DMS 273 (cell line): ENCODE measurements at regions not wholly inside any gene's neighbourhood (a gene's known extent, or its start where the extent isn't known, plus 50 kb on each side); places are given as distances from the start of the nearest gene placed in this dataset.

Experiments
- DNase-seq: peaks from one replicate; lab custom pipeline; 2025; ENCODE audit not compliant: unreplicated experiment; lab: John Stamatoyannopoulos, UW

GRCh38 chr12:77433799-77434198 lies 368.4 kb upstream of the E2F7 start:
- no peak for DNase-seq

- DNase-seq = no peak
Observed at GRCh38 chr12:77429426-77429825, 364.1 kb upstream of the E2F7 start.

GRCh38 chr12:77421152-77421551 lies 355.8 kb upstream of the E2F7 start:
- no peak for DNase-seq

DNA sequence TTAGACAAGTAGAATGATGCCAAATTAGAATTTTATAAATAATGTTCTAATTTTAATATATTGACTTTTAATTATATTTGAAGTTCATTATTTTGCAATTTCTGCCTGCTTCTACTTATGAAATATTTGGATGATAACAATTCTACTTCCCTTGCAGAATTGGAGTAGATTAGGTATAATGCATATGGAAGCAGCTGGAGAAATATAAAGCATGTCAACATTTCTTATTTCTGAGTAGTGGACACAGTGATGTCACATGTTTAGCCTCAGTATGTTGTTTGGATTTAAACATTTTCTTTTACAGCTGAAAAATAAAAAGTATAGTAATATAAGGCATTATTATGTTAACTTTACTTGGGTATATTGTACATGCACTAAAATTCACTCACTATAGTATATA lies 344.2 kb upstream of the E2F7 start:
- no peak for DNase-seq

DNA sequence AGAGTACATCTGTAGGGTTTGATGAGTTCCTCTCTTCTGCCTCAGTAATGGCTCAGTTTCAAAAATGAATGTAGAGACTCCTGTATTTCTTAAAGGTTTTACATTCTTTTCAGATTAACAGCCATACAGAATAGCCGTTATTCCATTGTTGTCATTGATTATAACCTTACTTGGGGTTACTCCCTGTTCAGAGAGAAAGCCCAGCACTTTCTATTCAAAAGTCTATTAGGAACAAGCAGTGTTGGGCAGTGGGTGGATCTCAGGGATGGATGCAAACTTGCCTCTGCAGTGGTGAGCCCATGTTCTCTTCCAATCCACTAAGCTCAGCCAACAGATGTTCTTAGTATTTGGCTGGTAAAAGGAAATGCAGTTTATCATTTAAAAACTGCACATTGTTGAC lies 342.6 kb upstream of the E2F7 start:
- no peak for DNase-seq

DNA sequence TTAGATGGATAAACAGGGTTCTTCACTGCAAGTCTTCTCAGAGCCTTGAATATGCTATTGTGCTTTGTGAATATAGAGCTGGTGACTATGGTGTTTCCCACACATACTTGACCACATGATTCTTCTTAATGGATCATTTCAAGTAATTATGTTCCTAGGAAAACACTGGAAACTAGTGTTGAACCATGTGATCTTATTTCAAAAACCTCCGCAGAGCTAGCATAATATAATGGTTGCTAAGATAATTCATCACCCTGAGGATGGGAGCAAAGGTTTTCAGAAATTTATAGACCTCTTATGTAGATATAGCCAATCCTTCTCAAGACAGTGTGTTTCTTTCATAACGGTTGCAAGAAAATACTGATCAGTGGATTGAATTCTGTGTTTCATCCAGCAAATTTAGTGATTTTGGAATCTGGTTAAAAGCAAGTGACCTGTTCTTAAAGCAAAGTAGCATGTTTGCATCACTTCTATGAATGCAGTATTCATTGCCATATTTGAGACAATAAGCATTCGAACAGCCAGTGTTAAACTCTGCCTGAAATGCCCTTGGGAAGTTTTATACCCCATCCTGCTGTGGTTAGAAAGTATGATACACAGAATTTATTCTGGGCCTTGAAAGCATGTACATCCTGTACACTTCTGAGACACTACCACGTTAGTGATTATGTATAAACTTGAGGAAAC lies 341.0 kb upstream of the E2F7 start:
- no peak for DNase-seq

DNA sequence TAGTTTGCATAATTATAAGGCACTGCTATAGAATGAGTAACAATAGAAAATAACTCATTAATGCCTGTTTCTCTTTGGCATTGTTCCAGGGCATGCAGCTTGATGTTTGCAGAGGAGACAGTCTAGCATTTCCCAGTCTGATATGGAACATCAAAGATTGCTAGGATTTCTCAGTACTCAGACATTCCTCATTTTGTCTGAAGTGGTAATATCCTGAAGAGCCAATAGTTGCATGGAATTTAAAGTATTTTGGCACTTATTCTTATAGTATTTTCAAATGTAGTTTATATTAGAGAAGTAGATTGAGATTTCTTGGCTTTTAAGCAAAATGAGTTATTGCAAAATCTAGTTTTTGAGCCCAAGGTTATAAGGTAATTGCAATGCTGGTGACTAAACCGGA lies 337.3 kb upstream of the E2F7 start:
- peak; percentile 8 for DNase-seq

DNA sequence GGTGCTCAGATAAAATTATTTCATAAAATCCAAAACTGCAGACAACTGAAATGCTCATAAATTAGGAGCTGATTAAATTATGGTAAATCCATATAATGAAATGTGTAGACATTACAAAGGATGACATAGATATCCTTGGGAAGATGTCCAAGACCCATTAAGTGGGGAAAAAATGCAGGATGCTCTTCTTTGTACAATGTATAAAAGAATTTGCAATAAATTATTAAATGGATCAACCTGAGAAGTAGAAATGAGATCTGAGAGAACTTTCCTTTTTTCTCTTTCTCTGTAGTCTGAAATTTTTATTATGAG lies 336.4 kb upstream of the E2F7 start:
- no peak for DNase-seq

GRCh38 chr12:77401064-77401769 lies 335.8 kb upstream of the E2F7 start:
- DNase-seq = no peak

DNA sequence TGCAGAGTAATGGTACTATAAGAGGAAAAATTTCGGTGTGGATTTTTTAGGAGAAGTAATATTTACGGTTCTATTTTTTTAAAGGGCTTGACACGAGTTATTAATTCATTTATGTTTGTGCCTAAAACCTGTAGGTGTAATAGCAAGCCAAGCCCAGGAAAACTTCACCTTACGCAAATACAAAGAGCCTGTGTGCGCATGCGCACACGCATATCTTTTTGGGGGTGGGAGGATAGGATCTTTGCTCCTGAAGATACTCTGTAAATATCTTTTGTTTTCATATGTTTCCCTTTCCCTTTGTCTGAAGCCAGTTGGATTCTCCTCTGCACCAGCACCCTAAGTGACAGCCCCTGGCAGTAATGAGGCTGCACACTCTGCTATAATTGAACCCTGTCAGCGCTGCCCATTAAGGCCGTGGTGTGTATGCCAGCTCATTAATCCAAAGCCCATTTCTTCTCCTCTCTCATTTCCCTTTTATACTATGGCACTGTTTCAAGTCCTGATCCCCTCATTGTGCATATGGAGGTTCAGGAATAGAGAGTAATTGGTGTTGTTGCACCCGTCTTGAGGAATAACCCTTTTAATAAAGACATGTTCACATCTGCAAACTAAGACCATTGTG lies 327.2 kb upstream of the E2F7 start:
- DNase-seq = no peak

- no peak for DNase-seq
Observed at GRCh38 chr12:77388445-77389265, 323.3 kb upstream of the E2F7 start.

- DNase-seq = no peak
Observed at GRCh38 chr12:77387671-77388070, 322.3 kb upstream of the E2F7 start.

- DNase-seq = no peak
Observed at GRCh38 chr12:77387214-77387613, 321.8 kb upstream of the E2F7 start.

DNA sequence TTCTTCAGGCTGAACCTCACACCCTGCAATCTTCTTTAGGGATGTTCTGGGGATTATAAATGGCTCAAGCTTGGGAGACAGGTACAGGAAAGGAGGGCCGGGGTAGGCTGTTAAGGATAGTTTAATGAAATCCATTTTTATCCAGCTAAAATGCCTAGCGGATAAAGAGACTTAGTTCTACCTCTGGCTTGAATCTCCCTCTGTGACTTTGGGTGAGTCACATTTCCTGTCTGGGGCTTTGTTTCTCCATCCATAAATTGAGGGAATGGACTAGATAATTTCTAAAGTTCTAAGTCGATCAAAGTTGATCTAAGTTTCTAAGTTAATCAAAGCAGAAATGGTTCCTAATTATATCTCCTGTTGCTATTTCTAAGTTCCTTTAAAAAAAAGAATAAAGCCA lies 319.6 kb upstream of the E2F7 start:
- DNase-seq = no peak

DNA sequence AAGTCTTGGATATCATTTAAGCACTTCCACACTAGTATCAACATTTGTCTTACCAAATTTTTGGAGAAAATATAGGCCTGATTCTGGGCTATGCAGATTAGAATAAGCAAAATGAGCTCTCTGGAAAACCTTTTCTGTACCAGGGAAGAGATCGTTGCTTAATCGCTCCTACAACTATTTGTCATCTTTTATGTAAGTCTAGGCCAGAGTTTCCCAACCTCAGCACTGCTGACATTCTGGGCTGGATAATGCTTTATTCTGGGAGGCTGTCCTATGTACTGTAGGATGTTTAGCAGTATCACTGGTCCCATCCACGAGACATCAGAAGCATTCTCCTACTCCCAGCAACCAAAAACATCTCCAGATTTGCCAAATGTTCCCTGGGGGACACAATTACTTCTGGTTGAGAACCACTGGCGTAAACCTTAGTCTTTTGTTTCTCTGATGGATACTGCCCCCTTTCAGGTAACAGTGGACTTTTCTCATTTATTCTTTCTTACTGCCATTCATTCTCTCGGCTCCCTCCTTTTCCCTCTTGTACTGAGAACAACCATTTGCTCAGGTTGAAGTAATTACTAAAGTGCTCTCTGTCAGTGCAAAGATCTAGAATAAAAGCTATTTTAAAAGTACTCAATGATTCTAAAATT lies 316.9 kb upstream of the E2F7 start:
- no peak for DNase-seq

DNA sequence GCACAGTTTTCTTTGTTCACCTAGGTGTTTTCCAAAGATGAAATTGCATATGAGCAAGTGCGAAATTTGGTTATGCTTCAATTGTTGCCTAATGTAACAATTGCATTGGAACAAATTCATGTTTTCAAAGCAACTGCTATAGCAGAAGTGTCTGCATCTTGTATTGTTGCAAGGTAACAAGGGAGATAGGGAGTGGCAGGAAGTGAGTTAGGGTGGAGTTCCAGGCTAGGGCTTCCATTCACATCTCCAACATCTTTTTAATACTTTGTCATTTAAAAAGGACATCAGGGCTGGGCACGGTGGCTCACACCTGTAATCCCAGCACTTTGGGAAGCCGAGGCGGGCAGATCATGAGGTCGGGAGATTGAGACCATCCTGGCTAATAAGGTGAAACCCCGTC lies 312.3 kb upstream of the E2F7 start:
- DNase-seq = no peak

- no peak for DNase-seq
Observed at GRCh38 chr12:77377116-77377515, 311.7 kb upstream of the E2F7 start.

- no peak for DNase-seq
Observed at GRCh38 chr12:77374673-77375072, 309.3 kb upstream of the E2F7 start.

DNA sequence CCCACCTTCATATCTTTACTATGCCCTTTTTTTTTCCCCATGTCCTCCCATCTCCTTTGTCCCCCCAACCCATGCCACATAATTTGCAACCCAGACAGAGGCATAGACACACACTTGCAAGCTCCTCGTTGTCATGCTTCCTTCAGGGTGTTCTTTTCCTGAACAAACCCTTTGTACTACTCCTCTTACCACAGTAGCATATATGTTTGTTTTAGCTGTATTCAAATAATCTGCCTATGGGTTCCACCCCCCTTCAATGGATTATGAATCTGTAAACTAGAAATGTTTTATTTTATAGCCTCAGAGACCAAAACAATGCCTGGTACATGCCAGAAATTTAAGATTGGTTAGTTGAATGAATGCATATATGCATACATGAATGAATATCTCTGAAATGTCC lies 307.1 kb upstream of the E2F7 start:
- no peak for DNase-seq

- no peak for DNase-seq
Observed at GRCh38 chr12:77372026-77372425, 306.7 kb upstream of the E2F7 start.

GRCh38 chr12:77368379-77368778 lies 303.0 kb upstream of the E2F7 start:
- no peak for DNase-seq
